Liver (tissue), 3 donors: ENCODE measurements at regions not wholly inside any gene's neighbourhood (a gene's known extent, or its start where the extent isn't known, plus 50 kb on each side); places are given as distances from the start of the nearest gene placed in this dataset.

Experiments used
- CTCF ChIP-seq: fragments of 150-350 bp; IDR thresholded peaks from 2 replicates; pipeline ENCODE4 v1.5.1; 2017; ENCODE audit warnings: improper control_type of control experiment, low read depth, low read length; ENCODE audit not compliant: missing input control
- HNF4A ChIP-seq, 2 donors: conservative IDR thresholded peaks; 2 replicates each; pipeline ENCODE4 v1.6.1; 2016; ENCODE audit warnings: antibody characterized with exemption in 2 of 2, mild to moderate bottlenecking in 2 of 2
- JUND ChIP-seq, 2 donors: IDR thresholded peaks; 2 replicates each; pipeline ENCODE4 v1.6.1; 2016; ENCODE audit warnings: antibody characterized with exemption in 2 of 2
- MAX ChIP-seq: IDR thresholded peaks from 2 replicates; pipeline ENCODE4 v1.6.1; 2016; ENCODE audit warnings: antibody characterized with exemption
- REST ChIP-seq: IDR thresholded peaks from 2 replicates; pipeline ENCODE4 v1.6.1; 2016; ENCODE audit warnings: antibody characterized with exemption, mild to moderate bottlenecking
- RXRA ChIP-seq, 2 donors: IDR thresholded peaks; 2 replicates each; pipeline ENCODE4 v1.6.1; 2017 to 2018; ENCODE audit warnings: antibody characterized with exemption in 2 of 2, mild to moderate bottlenecking in 1 of 2
- SP1 ChIP-seq: IDR thresholded peaks from 2 replicates; pipeline ENCODE4 v1.6.1; 2018; ENCODE audit warnings: antibody characterized with exemption, mild to moderate bottlenecking
- YY1 ChIP-seq: IDR thresholded peaks from 2 replicates; pipeline ENCODE4 v1.6.1; 2016; ENCODE audit warnings: antibody characterized with exemption, mild to moderate bottlenecking
- ZBTB33 ChIP-seq: IDR thresholded peaks from 2 replicates; pipeline ENCODE4 v1.6.1; 2016; ENCODE audit warnings: antibody characterized with exemption
- donor health status: healthy.
- donor health status: healthy.

- no peak for TF ChIP-seq YY1
- no peak for TF ChIP-seq CTCF
- no peak for TF ChIP-seq HNF4A (conservative IDR thresholded peaks at IDR 0.05)
- TF ChIP-seq SP1: no peak
- TF ChIP-seq MAX: no peak
- no peak for TF ChIP-seq RXRA (IDR thresholded peaks at IDR 0.05)
- TF ChIP-seq JUND (IDR thresholded peaks at IDR 0.05): no peak
- TF ChIP-seq ZBTB33: no peak
- TF ChIP-seq REST: no peak
Observed at GRCh38 chr13:75214846-75215245, 267.1 kb downstream of the TBC1D4 start.
